Stimulated activated CD8-positive, alpha-beta memory T cell treated with anti-CD3 and anti-CD28 coated beads, Interleukin-4, amount 100 ng/mL, for 4 hours (primary cell): ENCODE measurements at regions not wholly inside any gene's neighbourhood (a gene's known extent, or its start where the extent isn't known, plus 50 kb on each side); places are given as distances from the start of the nearest gene placed in this dataset.
"Not testable (repeated sequence)": the region's sequence is repeated elsewhere in the genome, so short reads cannot be mapped to it uniquely, and the experiment has no call there.

Experiments
- DNase-seq, 2 donors: peaks; one replicate each; pipeline ENCODE4 v3.0.0-alpha.2; 2020; ENCODE audit warnings: low read depth in 2 of 2, low spot score in 1 of 2

DNA sequence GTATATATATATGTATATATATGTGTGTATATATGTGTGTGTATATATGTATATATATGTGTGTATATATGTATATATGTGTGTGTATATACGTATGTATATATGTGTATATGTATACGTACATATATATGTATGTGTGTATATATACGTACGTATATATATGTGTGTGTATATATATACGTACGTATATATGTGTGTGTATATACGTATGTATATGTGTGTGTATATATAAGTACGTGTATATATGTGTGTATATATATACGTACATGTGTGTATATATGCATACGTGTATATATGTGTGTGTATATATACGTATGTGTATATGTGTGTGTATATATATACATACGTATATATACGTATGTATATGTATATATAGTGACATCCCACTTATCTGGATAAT is 154.4 kb downstream of the CDRT15L2 start:
- DNase-seq: no peak

- no peak for DNase-seq
These were observed 156.3 kb downstream of the CDRT15L2 start for GRCh38 chr17:20735796-20736195.

GRCh38 chr17:20737636-20738035 is 158.1 kb downstream of the CDRT15L2 start:
- DNase-seq: not testable (repeated sequence)

DNA sequence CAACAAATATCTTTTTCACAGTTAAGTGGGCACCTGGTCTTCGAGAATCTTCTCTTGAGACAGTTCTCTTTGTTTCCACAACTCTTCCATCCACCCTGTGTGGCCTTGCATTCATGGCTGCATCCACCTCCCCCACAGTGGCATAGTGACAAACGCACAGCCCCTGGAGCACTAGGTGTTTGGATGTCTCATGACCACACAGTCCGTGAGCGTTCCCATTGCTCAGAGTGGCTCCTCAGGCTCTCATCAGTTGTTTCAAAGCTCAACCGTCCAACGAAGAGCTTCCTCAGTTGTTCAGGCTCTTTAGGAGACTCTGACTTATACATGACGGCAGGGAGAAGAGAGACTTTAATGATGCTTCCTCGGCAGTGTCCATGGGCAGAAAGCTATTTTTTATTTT is 191.6 kb downstream of the CDRT15L2 start:
- no peak for DNase-seq

GRCh38 chr17:20774472-20775135 is 195.1 kb downstream of the CDRT15L2 start:
- DNase-seq: no peak

GRCh38 chr17:20775331-20775730 is 195.8 kb downstream of the CDRT15L2 start:
- DNase-seq: no peak

DNA sequence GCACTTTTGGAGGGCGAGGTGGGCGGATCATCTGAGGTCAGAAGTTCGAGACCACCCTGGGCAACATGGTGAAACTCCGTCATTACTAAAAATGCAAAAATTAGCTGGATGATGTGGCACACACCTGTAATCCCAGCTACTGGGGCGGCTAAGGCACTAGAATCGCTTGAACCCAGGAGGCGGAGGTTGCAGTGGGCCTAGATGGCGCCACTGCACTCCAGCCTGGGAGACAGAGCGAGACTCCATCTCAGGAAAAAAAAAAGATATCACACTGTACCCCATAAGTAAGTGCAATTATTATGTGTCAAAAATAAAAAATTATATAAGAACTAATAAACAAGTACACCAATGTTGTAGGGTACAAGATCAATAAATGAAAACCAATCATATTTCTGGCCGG is 200.0 kb downstream of the CDRT15L2 start:
- no peak for DNase-seq

DNA sequence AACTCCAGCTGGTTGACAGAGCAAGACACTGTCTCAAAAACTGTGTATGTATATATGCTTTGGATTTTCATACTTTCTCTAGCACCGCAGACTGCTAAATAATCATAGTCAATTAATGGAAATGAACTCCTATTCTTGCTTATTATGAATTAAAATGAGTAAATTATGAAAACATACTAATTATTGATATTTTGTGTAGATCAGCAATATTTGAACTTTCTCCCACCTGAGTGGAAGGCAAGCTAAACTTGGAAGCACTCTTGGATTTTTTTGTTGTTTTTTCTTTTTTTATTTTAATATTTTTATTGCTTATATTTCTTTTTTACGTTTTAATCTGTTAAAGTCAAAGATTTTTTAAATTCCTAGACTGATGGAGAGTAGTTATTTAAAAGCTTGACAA is 201.7 kb downstream of the CDRT15L2 start:
- DNase-seq: no peak

DNA sequence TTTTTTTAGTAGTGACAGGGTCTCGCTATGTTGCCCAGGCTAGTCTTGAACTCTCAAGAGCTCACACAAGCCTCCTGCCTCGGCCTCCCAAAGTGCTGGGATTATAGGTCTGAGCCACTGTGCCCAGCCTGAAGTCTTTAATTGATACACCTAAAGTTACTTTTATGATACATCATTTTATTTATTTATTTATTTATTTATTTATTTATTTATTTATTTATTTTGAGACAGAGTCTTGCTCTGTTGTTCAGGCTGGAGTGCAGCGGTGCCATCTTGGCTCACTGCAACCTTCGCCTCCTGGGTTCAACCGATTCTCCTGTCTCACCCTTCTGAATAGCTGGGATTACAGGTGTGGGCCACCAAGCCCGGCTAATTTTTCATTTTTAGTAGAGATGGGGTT is 202.3 kb downstream of the CDRT15L2 start:
- not testable (repeated sequence) for DNase-seq

GRCh38 chr17:20783091-20783490 is 203.6 kb downstream of the CDRT15L2 start:
- DNase-seq: no peak

DNA sequence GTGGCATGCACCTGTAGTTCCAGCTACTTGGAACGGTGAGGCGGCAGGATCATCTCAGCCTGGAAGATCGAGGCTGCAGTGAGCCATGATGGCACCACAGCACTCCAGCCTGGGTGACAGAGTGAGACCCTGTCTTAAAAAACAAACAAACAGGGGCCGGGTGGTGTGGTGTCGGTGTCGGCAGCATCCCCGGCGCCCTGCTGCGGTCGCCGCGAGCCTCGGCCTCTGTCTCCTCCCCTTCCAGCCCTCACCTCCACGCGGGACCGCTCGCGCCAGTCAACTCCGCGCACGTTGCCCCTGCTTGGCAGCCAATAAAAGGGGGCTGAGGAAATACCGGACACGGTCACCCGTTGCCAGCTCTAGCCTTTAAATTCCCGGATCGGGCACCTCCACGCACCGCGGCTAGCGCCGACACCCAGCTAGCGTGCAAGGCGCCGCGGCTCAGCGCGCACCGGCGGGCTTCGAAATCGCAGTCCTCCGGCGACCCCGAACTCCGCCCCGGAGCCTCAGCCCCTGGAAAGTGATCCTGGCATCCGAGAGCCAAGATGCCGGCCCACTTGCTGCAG is 204.7 kb downstream of the CDRT15L2 start:
- no peak for DNase-seq

- no peak for DNase-seq
These were observed 207.8 kb downstream of the CDRT15L2 start for GRCh38 chr17:20787281-20787680.

DNA sequence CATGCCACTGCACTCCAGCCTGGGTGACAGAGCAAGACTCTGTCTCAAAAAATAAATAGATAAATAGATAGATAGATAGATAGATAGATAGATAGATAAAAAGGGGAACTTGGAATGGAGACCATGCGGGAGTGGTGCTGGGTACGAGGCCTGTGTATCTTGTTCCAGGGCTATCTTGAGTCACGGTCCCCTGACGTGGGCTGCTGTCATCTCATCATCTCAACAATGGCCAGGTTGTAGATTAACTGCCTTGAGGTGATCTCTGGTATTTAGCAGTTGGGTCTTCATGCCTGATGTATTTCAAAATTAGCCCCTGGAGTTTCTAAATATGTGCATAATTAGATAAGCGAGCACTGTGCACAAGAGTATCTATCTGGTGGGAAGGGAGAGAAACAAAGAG is 212.1 kb downstream of the CDRT15L2 start:
- DNase-seq: no peak

GRCh38 chr17:20794532-20794931 is 215.0 kb downstream of the CDRT15L2 start:
- DNase-seq: not testable (repeated sequence)

DNA sequence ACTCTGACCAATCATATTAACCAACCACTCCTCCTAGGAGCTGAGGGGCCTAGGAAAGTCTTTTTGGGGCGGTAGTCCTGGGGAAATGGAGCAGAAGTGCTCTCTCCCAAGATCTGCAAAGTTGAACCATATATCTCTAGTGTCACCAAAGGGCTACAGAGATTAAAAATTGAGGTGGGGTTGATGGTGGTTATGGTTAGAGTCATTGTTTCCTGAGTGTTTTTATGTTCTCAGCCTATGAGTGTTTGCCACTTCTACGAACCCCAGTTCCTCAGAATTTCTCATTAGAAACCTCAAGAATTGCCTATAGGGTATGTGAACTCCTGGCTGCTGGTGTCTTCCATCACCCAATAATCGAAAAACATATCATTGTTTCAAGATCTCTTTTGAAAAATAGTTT is 217.8 kb downstream of the CDRT15L2 start:
- DNase-seq: no peak

DNA sequence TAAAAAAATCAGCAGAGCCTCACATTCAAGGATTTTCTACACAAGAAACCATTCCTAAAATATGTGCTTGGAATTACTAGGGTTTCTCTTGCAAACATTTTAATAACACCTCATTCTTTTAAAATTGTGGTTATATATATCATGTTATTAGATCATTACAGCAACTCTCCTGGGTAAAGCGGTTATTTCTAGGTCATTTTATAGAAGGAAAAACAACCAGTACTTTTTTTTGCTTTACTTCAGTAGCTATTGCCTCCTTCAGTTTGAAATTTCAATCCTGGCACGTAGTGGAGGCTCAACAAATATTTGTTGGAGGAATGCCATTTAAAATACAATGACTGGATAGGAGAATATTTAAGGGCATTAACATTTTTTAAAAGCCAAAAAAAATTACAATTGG is 220.6 kb downstream of the CDRT15L2 start:
- no peak for DNase-seq

- no peak for DNase-seq
These were observed 226.2 kb downstream of the CDRT15L2 start for GRCh38 chr17:20805751-20806150.

DNA sequence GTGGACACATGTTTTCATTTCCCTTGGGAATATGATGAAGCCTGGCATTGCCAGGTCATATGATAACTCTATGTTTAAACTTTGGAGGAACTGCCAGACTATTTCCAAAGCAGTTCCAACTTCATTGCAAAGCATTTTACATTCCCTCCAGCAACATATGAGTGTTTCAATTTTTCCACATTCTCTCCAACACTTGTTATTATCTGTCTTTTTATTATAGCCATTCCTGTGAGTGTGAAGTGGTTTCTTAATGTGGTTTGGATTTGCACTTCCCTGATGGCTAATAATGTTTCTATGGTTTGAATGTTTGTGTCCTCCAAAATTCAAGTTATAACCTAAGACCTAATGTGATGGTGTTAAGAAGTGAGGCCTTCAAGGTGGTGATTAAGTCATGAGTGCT is 228.0 kb downstream of the CDRT15L2 start:
- DNase-seq: not testable (repeated sequence)

- not testable (repeated sequence) for DNase-seq
These were observed 227.4 kb downstream of the USP22 start for GRCh38 chr17:20815410-20815809.

GRCh38 chr17:20823905-20824304 is 218.9 kb downstream of the USP22 start:
- no peak for DNase-seq

DNA sequence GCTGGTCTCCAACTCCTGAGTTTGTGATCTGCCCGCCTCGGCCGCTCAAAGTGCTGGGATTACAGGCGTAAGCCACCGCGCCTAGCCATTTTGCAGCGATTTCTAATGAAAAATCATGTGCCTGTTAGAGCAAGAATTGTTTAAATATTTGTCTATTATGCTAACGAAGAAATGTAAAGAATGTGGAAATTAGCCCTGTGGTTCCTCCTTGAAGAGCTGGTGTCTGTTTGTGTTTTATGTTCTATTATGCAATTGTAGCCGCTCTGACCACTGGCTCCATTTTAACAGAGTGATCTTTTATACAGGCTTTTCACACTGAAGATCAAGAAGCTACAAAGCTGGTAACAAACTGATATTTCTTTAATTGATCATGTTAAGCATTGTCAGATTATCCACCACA is 217.3 kb downstream of the USP22 start:
- no peak for DNase-seq

DNA sequence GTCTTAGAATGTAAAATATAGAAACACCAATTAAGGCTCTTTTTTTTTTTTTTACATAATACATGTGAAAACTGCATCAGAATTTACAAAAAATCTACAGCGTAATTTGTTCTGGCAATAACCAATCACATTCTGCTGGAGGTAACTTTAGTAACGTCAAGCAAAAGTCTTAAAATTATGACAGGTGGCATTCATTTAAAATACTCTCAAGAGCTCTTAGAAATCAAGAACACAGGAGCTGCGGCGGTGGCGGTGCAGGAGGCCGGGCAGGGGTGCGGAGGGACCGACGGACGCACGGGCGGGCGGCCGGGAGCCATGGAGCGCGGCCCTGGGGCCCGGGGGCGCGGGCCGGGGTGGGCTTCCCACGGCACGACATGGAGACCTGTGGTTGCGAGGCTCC is 202.4 kb downstream of the USP22 start:
- not testable (repeated sequence) for DNase-seq
